PC-9 (cell line): ENCODE measurements at regions not wholly inside any gene's neighbourhood (a gene's known extent, or its start where the extent isn't known, plus 50 kb on each side); places are given as distances from the start of the nearest gene placed in this dataset.

Source experiments
- CTCF ChIP-seq: fragments of 200-600 bp; sonication (generic); conservative IDR thresholded peaks from 2 replicates; pipeline ENCODE4 v1.6.1; 2017; ENCODE audit warnings: mixed run types, antibody characterized with exemption, mild to moderate bottlenecking, moderate library complexity
- EZH2 ChIP-seq: fragments of 200-600 bp; sonication (generic); IDR thresholded peaks from 2 replicates; pipeline ENCODE4 v1.8.0; 2017; ENCODE audit warnings: antibody characterized with exemption, low read depth

GRCh38 chr12:124436366-124436765 lies 131.0 kb downstream of the NCOR2 start:
- TF ChIP-seq CTCF (no peak), EZH2 (no peak)
